A549 (cell line): ENCODE measurements at regions not wholly inside any gene's neighbourhood (a gene's known extent, or its start where the extent isn't known, plus 50 kb on each side); places are given as distances from the start of the nearest gene placed in this dataset.

Experiments used
- BHLHE40 ChIP-seq: IDR thresholded peaks from 2 replicates; pipeline ENCODE4 v1.6.1; 2012; ENCODE audit warnings: low read depth, low read length, inconsistent platforms
- CHD2 ChIP-seq: fragments of 150-350 bp; IDR thresholded peaks from 2 replicates; pipeline ENCODE4 v1.6.1; 2014; ENCODE audit warnings: low read length; ENCODE audit not compliant: partially characterized antibody
- CTCF ChIP-seq: fragments of >200 bp; sonication (Bioruptor Twin); formaldehyde crosslinking; IDR thresholded peaks from 3 replicates; pipeline ENCODE4 v1.5.1; 2016
- E2F6 ChIP-seq: IDR thresholded peaks from 2 replicates; pipeline ENCODE4 v1.6.1; 2012; ENCODE audit warnings: low read depth, borderline replicate concordance
- EHF ChIP-seq: fragments of 250-450 bp; sonication (Bioruptor Pico); IDR thresholded peaks from 2 replicates; pipeline ENCODE4 v1.5.0; 2020; ENCODE audit warnings: mild to moderate bottlenecking
- EHMT2 ChIP-seq: fragments of 200-600 bp; sonication (generic); IDR thresholded peaks from 2 replicates; pipeline ENCODE4 v1.6.1; 2016; ENCODE audit warnings: antibody characterized with exemption, low read depth, mild to moderate bottlenecking, moderate library complexity
- EP300 ChIP-seq, 2 experiments: fragments of >200 bp; sonication (Bioruptor Twin); formaldehyde crosslinking; IDR thresholded peaks; 2 replicates in 1 of 2; 3 replicates in 1 of 2; pipeline ENCODE4 v1.6.1; 2016 to 2017
- FOSL2 ChIP-seq, 2 experiments: fragments of 450-650 bp in 1 of 2; fragments of >200 bp in 1 of 2; sonication (Bioruptor Twin) in 1 of 2; formaldehyde crosslinking; IDR thresholded peaks; 2 replicates each; pipeline versions ENCODE4 v1.5.0 to v1.6.1; 2016 to 2020; ENCODE audit warnings: mild to moderate bottlenecking in 1 of 2, moderate library complexity in 1 of 2
- HDAC2 ChIP-seq: fragments of 200-600 bp; sonication (generic); IDR thresholded peaks from 2 replicates; pipeline ENCODE4 v1.6.1; 2016
- JUN ChIP-seq, 2 experiments: fragments of >200 bp; sonication (Bioruptor Twin); formaldehyde crosslinking; IDR thresholded peaks; 2 replicates in 1 of 2; 3 replicates in 1 of 2; pipeline ENCODE4 v1.6.1; 2016 to 2017
- MAX ChIP-seq: IDR thresholded peaks from 2 replicates; pipeline ENCODE4 v1.6.1; 2012
- POLR2A ChIP-seq: IDR thresholded peaks from 2 replicates; pipeline ENCODE4 v1.6.1; 2012; ENCODE audit warnings: mild to moderate bottlenecking, low read length
- RAD21 ChIP-seq, 2 experiments: fragments of >200 bp in 1 of 2; sonication (Bioruptor Twin) in 1 of 2; formaldehyde crosslinking in 1 of 2; IDR thresholded peaks in 1 of 2; conservative IDR thresholded peaks in 1 of 2; 2 replicates in 1 of 2; 3 replicates in 1 of 2; pipeline ENCODE4 v1.6.1; 2012 to 2018; ENCODE audit warnings: inconsistent platforms in 1 of 2
- TFCP2L1 ChIP-seq: fragments of 250-450 bp; sonication (Bioruptor Pico); IDR thresholded peaks from 2 replicates; pipeline ENCODE4 v1.5.0; 2021; ENCODE audit warnings: mild to moderate bottlenecking

- TF ChIP-seq CTCF (no peak), CHD2 (no peak), RAD21 (conservative IDR thresholded peaks at IDR 0.05 in 1 of 2, IDR thresholded peaks at IDR 0.05 in 1 of 2) (no peak), HDAC2 (no peak), POLR2A (no peak), TFCP2L1 (no peak), BHLHE40 (no peak), EP300 (IDR thresholded peaks at IDR 0.05) (no peak), MAX (no peak), EHF (CRISPR knock-in tag) (no peak), FOSL2 (IDR thresholded peaks at IDR 0.05) (no peak), FOSL2 (CRISPR knock-in tag; IDR thresholded peaks at IDR 0.05) (no peak), JUN (IDR thresholded peaks at IDR 0.05) (no peak), EHMT2 (no peak), E2F6 (no peak)
Measured at GRCh38 chr13:112145551-112146360, 78.8 kb downstream of the SOX1 start.
